IMR-90 (cell line): ENCODE measurements at regions not wholly inside any gene's neighbourhood (a gene's known extent, or its start where the extent isn't known, plus 50 kb on each side); places are given as distances from the start of the nearest gene placed in this dataset.

Experiments used
- ATAC-seq: fragments of 200-7000 bp; cut with Tn5 transposase; 2 replicates; pipeline ENCODE4 v1.9.1; 2020; ENCODE audit warnings: low read depth, mild to moderate bottlenecking, moderate library complexity
- BruUV-seq: library from RNA; stranded (reverse); fragments of 400-500 nt; replicated peaks from 2 replicates; lab custom pipeline; 2021; lab: Mats Ljungman, UMichigan
- CTCF ChIA-PET: fragments of 300-600 bp; formaldehyde crosslinking; extraction: SDS; loops from one replicate; lab custom pipeline; 2021; ENCODE audit warnings: antibody characterized with exemption; lab: Yijun Ruan, JAX
- POLR2A ChIA-PET: fragments of 300-600 bp; sonication (Branson Sonifier 250); formaldehyde crosslinking; loops from one replicate; lab custom pipeline; 2022; ENCODE audit warnings: antibody characterized with exemption; ENCODE audit not compliant: unreplicated experiment; lab: Charles Lee
- DNase-seq: peaks from one replicate; pipeline ENCODE4 v3.0.0; 2013
- H2AFZ ChIP-seq: replicated peaks from 2 replicates; pipeline ENCODE3; 2013; ENCODE audit warnings: low read length, mild to moderate bottlenecking; ENCODE audit not compliant: poor library complexity
- H2AK5ac ChIP-seq: 2 replicates; pipeline ENCODE4 v1.6.1; 2013; ENCODE audit warnings: low read depth, low read length, inconsistent platforms
- H2AK9ac ChIP-seq: replicated peaks from 2 replicates; pipeline ENCODE3; 2013; ENCODE audit warnings: mild to moderate bottlenecking, low read depth, low read length, moderate library complexity; ENCODE audit not compliant: poor library complexity
- H2BK120ac ChIP-seq: 2 replicates; pipeline ENCODE4 v1.6.1; 2013; ENCODE audit warnings: low read depth, low read length, inconsistent platforms
- H2BK15ac ChIP-seq: 3 replicates; pipeline ENCODE4 v1.6.1; 2013; ENCODE audit warnings: low read depth, low read length, inconsistent platforms
- H2BK20ac ChIP-seq: 2 replicates; pipeline ENCODE4 v1.6.1; 2013; ENCODE audit warnings: low read depth, mild to moderate bottlenecking, inconsistent platforms, low read length, moderate library complexity
- H2BK5ac ChIP-seq: 2 replicates; pipeline ENCODE4 v1.6.1; 2013; ENCODE audit warnings: mild to moderate bottlenecking, low read depth, low read length, inconsistent platforms; ENCODE audit not compliant: poor library complexity, severe bottlenecking
- H3K14ac ChIP-seq: replicated peaks from 2 replicates; pipeline ENCODE4 v1.6.1; 2013; ENCODE audit warnings: low read depth, low read length, inconsistent platforms
- H3K18ac ChIP-seq: 2 replicates; pipeline ENCODE4 v1.6.1; 2013; ENCODE audit warnings: low read depth, low read length, control low read depth
- H3K23ac ChIP-seq: 2 replicates; pipeline ENCODE4 v1.6.1; 2013; ENCODE audit warnings: low read depth, low read length, inconsistent platforms
- H3K27ac ChIP-seq: 2 replicates; pipeline ENCODE4 v1.5.1; 2013; ENCODE audit warnings: mild to moderate bottlenecking, control low read depth, low read length; ENCODE audit not compliant: insufficient read depth
- H3K27me3 ChIP-seq: 2 replicates; pipeline ENCODE4 v1.6.1; 2013; ENCODE audit warnings: low read length; ENCODE audit not compliant: control insufficient read depth, insufficient read depth
- H3K36me3 ChIP-seq: 2 replicates; pipeline ENCODE4 v1.6.1; 2013; ENCODE audit warnings: low read length, mixed read lengths; ENCODE audit not compliant: control insufficient read depth, insufficient read depth
- H3K4ac ChIP-seq: 2 replicates; pipeline ENCODE4 v1.6.1; 2013; ENCODE audit warnings: low read depth, low read length, inconsistent platforms
- H3K4me1 ChIP-seq: 2 replicates; pipeline ENCODE4 v1.6.1; 2013; ENCODE audit warnings: low read length, mixed read lengths; ENCODE audit not compliant: control insufficient read depth, insufficient read depth
- H3K4me2 ChIP-seq: 2 replicates; pipeline ENCODE4 v1.6.1; 2013; ENCODE audit warnings: low read depth, mild to moderate bottlenecking, control low read depth, low read length, moderate library complexity
- H3K4me3 ChIP-seq: 2 replicates; pipeline ENCODE4 v1.5.1; 2013; ENCODE audit warnings: low read depth, mild to moderate bottlenecking, control low read depth, low read length, moderate library complexity; ENCODE audit not compliant: insufficient read depth
- H3K56ac ChIP-seq: 2 replicates; pipeline ENCODE4 v1.6.1; 2013; ENCODE audit warnings: low read length, inconsistent platforms; ENCODE audit not compliant: insufficient read depth; ENCODE audit errors: extremely low read depth
- H3K79me1 ChIP-seq, 2 experiments: 2 replicates each; pipeline ENCODE4 v1.6.1; 2013; ENCODE audit warnings: low read length in 2 of 2, inconsistent platforms in 1 of 2, low read depth in 1 of 2
- H3K9ac ChIP-seq: 2 replicates; pipeline ENCODE4 v1.6.1; 2013; ENCODE audit warnings: low read depth, low read length, control low read depth
- H3K9me1 ChIP-seq: 2 replicates; pipeline ENCODE4 v1.6.1; 2013; ENCODE audit warnings: low read length, inconsistent platforms; ENCODE audit not compliant: insufficient read depth
- H3K9me3 ChIP-seq: 2 replicates; pipeline ENCODE4 v1.6.1; 2013; ENCODE audit warnings: low read length; ENCODE audit not compliant: control insufficient read depth, insufficient read depth
- H4K20me1 ChIP-seq: 2 replicates; pipeline ENCODE4 v1.6.1; 2013; ENCODE audit warnings: low read length, inconsistent platforms; ENCODE audit not compliant: insufficient read depth
- H4K5ac ChIP-seq: 2 replicates; pipeline ENCODE4 v1.6.1; 2013; ENCODE audit warnings: mild to moderate bottlenecking, low read depth, low read length, control low read depth
- H4K8ac ChIP-seq, 2 experiments: 2 replicates each; pipeline ENCODE4 v1.6.1; 2013; ENCODE audit warnings: low read depth in 2 of 2, low read length in 2 of 2, control low read depth in 1 of 2, inconsistent platforms in 1 of 2
- H4K91ac ChIP-seq: 2 replicates; pipeline ENCODE4 v1.6.1; 2013; ENCODE audit warnings: low read depth, low read length, inconsistent platforms; ENCODE audit not compliant: insufficient read depth
- BHLHE40 ChIP-seq: fragments of 150-350 bp; IDR thresholded peaks from 2 replicates; pipeline ENCODE4 v1.6.1; 2016; ENCODE audit warnings: mild to moderate bottlenecking, low read depth, low read length
- CEBPB ChIP-seq: IDR thresholded peaks from 2 replicates; pipeline ENCODE4 v1.6.1; 2012; ENCODE audit warnings: low read depth, low read length, improper control_type of control experiment
- CHD1 ChIP-seq: IDR thresholded peaks from 2 replicates; pipeline ENCODE4 v1.6.1; 2012; ENCODE audit warnings: low read depth, low read length, improper control_type of control experiment
- ELK1 ChIP-seq: fragments of 150-350 bp; IDR thresholded peaks from 2 replicates; pipeline ENCODE4 v1.6.1; 2016; ENCODE audit warnings: low read depth, mild to moderate bottlenecking, low read length, moderate library complexity, borderline replicate concordance
- FOS ChIP-seq: fragments of 150-350 bp; IDR thresholded peaks from 2 replicates; pipeline ENCODE4 v1.6.1; 2016; ENCODE audit warnings: low read depth, low read length
- MAFK ChIP-seq: IDR thresholded peaks from 2 replicates; pipeline ENCODE4 v1.6.1; 2012; ENCODE audit warnings: low read depth, low read length, improper control_type of control experiment
- MAZ ChIP-seq: IDR thresholded peaks from 2 replicates; pipeline ENCODE4 v1.6.1; 2012; ENCODE audit warnings: low read depth, mild to moderate bottlenecking, low read length, improper control_type of control experiment, moderate library complexity, borderline replicate concordance
- MXI1 ChIP-seq: IDR thresholded peaks from 2 replicates; pipeline ENCODE4 v1.6.1; 2012; ENCODE audit warnings: low read depth, mild to moderate bottlenecking, low read length, moderate library complexity, borderline replicate concordance
- NFE2L2 ChIP-seq: fragments of 150-350 bp; IDR thresholded peaks from 2 replicates; pipeline ENCODE4 v1.6.1; 2016; ENCODE audit warnings: low read depth, mild to moderate bottlenecking, low read length
- POLR2A ChIP-seq: IDR thresholded peaks from 2 replicates; pipeline ENCODE4 v1.6.1; 2012; ENCODE audit warnings: mild to moderate bottlenecking, low read depth, low read length
- RAD21 ChIP-seq: IDR thresholded peaks from 2 replicates; pipeline ENCODE4 v1.6.1; 2012; ENCODE audit warnings: low read length, improper control_type of control experiment
- RCOR1 ChIP-seq: IDR thresholded peaks from 2 replicates; pipeline ENCODE4 v1.6.1; 2012; ENCODE audit warnings: mild to moderate bottlenecking, low read length, improper control_type of control experiment; ENCODE audit not compliant: insufficient replicate concordance
- RFX5 ChIP-seq: IDR thresholded peaks from 2 replicates; pipeline ENCODE4 v1.8.0; 2012; ENCODE audit warnings: low read depth, mild to moderate bottlenecking, low read length, moderate library complexity
- SMC3 ChIP-seq: fragments of 150-350 bp; IDR thresholded peaks from 2 replicates; pipeline ENCODE4 v1.6.1; 2016; ENCODE audit warnings: low read depth, mild to moderate bottlenecking, antibody characterized with exemption, low read length, moderate library complexity
- USF2 ChIP-seq: fragments of 150-350 bp; IDR thresholded peaks from 2 replicates; pipeline ENCODE4 v1.6.1; 2017; ENCODE audit warnings: mild to moderate bottlenecking, antibody characterized with exemption, low read length, low read depth
- dilution Hi-C: fragments of 300-500 bp; cut with HindIII; formaldehyde crosslinking; loops from one replicate; pipeline ENCODE4 v1.14.3; 2018; ENCODE audit warnings: low sequenced_read_pairs; ENCODE audit not compliant: unreplicated experiment
- in situ Hi-C: fragments of 300-500 bp; cut with MboI; formaldehyde crosslinking; loops from 3 replicates; pipeline ENCODE4 v1.14.3; 2019; ENCODE audit warnings: low sequenced_read_pairs, inconsistent platforms, mixed read lengths
- intact Hi-C: fragments of 100-400 bp; cut with micrococcal nuclease; formaldehyde crosslinking; loops from 2 replicates; pipeline ENCODE4 v1.10.0; 2022
- TF ChIP-seq, protein P1 (sequence below): conservative IDR thresholded peaks from 2 replicates; pipeline ENCODE4 v1.5.1; 2012; ENCODE audit warnings: mild to moderate bottlenecking, low read depth, low read length, improper control_type of control experiment

DNA sequence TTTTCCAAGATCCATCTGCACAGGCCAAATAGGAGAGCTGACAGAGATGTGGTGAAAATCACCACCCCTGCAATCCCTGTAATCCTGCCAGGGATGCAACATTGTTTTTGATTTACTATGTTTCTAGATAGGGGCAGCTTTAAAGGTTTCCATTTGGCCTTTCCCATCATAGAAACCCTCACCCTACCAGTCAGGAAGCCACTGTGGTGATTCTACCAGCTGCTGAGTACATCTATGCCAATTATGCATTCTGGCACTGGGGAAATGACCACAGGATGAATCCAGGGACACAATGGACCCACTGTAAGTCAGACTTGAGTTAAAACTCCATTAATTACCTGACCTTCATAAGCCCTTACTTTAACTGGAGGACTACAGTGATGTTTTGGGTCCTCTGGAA lies 130.4 kb downstream of the TNFRSF21 start:
- Histone ChIP-seq H3K4me2 (no peak overlapping the region), H3K9me1 (no peaks in the 10 kb centered on the region), H3K4ac (no peak overlapping the region), H3K27me3 (no peaks in the 10 kb centered on the region), H3K4me3 (no peak overlapping the region), H2BK5ac (no peak overlapping the region), H2BK120ac (no peak overlapping the region), H4K20me1 (no peaks in the 10 kb centered on the region), H3K9me3 (no peaks in the 10 kb centered on the region), H3K36me3 (no peaks in the 10 kb centered on the region), H4K8ac (no peak overlapping the region), H3K79me1 (no peaks in the 10 kb centered on the region), H3K56ac (no peak overlapping the region), H4K91ac (no peak overlapping the region), H3K9ac (no peak overlapping the region), H3K27ac (no peak overlapping the region), H2AFZ (no peak overlapping the region), H3K4me1 (no peaks in the 10 kb centered on the region), H3K18ac (no peak overlapping the region), H2AK9ac (no peak overlapping the region), H2AK5ac (no peak overlapping the region), H2BK15ac (no peak overlapping the region), H3K14ac (no peak overlapping the region), H2BK20ac (no peak overlapping the region), H3K23ac (no peak overlapping the region), H4K5ac (no peak overlapping the region)
- no TSS peak for BruUV-seq
- dilution Hi-C loops (no loop called here), intact Hi-C loops (no loop called here), in situ Hi-C loops (no loop called here)
- DNase-seq, result no peak
- TF ChIP-seq ELK1 (no peak), FOS (no peak), NFE2L2 (no peak), CEBPB (no peak), RFX5 (no peak), MAZ (no peak), MAFK (no peak), POLR2A (no peak), CHD1 (no peak), SMC3 (no peak), MXI1 (no peak), RAD21 (no peak), USF2 (no peak), BHLHE40 (no peak), RCOR1 (no peak)
- TF ChIP-seq, protein P1, sequence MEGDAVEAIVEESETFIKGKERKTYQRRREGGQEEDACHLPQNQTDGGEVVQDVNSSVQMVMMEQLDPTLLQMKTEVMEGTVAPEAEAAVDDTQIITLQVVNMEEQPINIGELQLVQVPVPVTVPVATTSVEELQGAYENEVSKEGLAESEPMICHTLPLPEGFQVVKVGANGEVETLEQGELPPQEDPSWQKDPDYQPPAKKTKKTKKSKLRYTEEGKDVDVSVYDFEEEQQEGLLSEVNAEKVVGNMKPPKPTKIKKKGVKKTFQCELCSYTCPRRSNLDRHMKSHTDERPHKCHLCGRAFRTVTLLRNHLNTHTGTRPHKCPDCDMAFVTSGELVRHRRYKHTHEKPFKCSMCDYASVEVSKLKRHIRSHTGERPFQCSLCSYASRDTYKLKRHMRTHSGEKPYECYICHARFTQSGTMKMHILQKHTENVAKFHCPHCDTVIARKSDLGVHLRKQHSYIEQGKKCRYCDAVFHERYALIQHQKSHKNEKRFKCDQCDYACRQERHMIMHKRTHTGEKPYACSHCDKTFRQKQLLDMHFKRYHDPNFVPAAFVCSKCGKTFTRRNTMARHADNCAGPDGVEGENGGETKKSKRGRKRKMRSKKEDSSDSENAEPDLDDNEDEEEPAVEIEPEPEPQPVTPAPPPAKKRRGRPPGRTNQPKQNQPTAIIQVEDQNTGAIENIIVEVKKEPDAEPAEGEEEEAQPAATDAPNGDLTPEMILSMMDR, result no peak
- no peak for ATAC-seq
- ChIA-PET POLR2A (no interaction called here), CTCF (interaction anchor here (0.8 kb wide), 1 partner anchor 9 kb away, joined by 3 read pairs; no protein-coding TSS in a partner anchor)
